Upper lobe of left lung (tissue), 4 donors: ENCODE measurements at regions not wholly inside any gene's neighbourhood (a gene's known extent, or its start where the extent isn't known, plus 50 kb on each side); places are given as distances from the start of the nearest gene placed in this dataset.

ENCODE experiments used
- CTCF ChIP-seq, 6 experiments: fragments of 450-650 bp in 4 of 6; fragments of 200-600 bp in 2 of 6; sonication (generic) in 2 of 6; IDR thresholded peaks; one replicate each; pipeline ENCODE4 v1.5.1; 2016 to 2019; ENCODE audit warnings: antibody characterized with exemption in 6 of 6
- POLR2A ChIP-seq, 4 donors: fragments of 450-650 bp; IDR thresholded peaks; one replicate each; pipeline ENCODE4 v1.5.1; 2016 to 2017; ENCODE audit warnings: antibody characterized with exemption in 4 of 4, mild to moderate bottlenecking in 2 of 4

GRCh38 chr2:7280790-7281189 is 363.6 kb downstream of the RNF144A start:
- TF ChIP-seq CTCF (IDR thresholded peaks at IDR 0.05) (no peak), POLR2A (IDR thresholded peaks at IDR 0.05) (no peak)
